ENCODE measurements at regions not wholly inside any gene's neighbourhood (a gene's known extent, or its start where the extent isn't known, plus 50 kb on each side); places are given as distances from the start of the nearest gene placed in this dataset.

GRCh38 chr2:185428000-185428399, 310.6 kb upstream of the FSIP2 start:
- H3K36me3 ChIP-seq, result no peaks in the 10 kb centered on the region
- TF ChIP-seq POLR2A (IDR thresholded peaks at IDR 0.05), result no peak
- TF ChIP-seq, protein P1, sequence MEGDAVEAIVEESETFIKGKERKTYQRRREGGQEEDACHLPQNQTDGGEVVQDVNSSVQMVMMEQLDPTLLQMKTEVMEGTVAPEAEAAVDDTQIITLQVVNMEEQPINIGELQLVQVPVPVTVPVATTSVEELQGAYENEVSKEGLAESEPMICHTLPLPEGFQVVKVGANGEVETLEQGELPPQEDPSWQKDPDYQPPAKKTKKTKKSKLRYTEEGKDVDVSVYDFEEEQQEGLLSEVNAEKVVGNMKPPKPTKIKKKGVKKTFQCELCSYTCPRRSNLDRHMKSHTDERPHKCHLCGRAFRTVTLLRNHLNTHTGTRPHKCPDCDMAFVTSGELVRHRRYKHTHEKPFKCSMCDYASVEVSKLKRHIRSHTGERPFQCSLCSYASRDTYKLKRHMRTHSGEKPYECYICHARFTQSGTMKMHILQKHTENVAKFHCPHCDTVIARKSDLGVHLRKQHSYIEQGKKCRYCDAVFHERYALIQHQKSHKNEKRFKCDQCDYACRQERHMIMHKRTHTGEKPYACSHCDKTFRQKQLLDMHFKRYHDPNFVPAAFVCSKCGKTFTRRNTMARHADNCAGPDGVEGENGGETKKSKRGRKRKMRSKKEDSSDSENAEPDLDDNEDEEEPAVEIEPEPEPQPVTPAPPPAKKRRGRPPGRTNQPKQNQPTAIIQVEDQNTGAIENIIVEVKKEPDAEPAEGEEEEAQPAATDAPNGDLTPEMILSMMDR (IDR thresholded peaks at IDR 0.05), result no peak
- TF ChIP-seq EP300 (IDR thresholded peaks at IDR 0.05), result no peak
- TF ChIP-seq POLR2AphosphoS5 (IDR thresholded peaks at IDR 0.05), result no peak
- ATAC-seq (ENCODE audit: low FRiP score in 2 of 2) (no peak), DNase-seq (no peak)
- no peak overlapping the region for H3K27ac ChIP-seq
- H3K4me3 ChIP-seq, result no peak overlapping the region
- no peaks in the 10 kb centered on the region for H3K9me3 ChIP-seq
- no peaks in the 10 kb centered on the region for H3K27me3 ChIP-seq
- no peaks in the 10 kb centered on the region for H3K4me1 ChIP-seq
- WGBS, 2 donors, result 42 to 83% methylated on average over 1 of the region's 1 CpG

DNA sequence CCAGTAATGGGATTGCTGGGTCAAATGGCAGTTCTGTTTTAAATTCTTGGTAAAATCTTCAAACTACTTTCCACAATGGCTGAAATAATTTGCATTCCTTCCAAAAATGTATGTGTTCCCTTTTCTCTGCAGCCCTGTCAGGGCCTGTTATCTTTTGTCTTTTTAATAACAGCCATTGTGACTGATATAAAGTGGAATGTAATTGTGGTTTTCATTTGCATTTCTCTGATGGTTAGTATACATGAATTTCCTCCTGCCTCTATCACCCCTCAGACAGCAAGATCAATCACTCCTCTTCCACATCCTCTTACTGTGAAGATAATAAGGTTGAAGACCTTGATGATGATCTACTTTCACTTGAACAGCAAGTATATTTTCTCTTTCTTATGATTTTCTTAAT, 304.8 kb upstream of the FSIP2 start:
- Histone ChIP-seq H3K36me3 (no peaks in the 10 kb centered on the region), H3K27me3 (no peaks in the 10 kb centered on the region), H3K27ac (no peak overlapping the region), H3K4me3 (no peak overlapping the region), H3K4me1 (no peaks in the 10 kb centered on the region), H3K9me3 (no peaks in the 10 kb centered on the region)
- TF ChIP-seq, protein P1 (IDR thresholded peaks at IDR 0.05), result no peak
- TF ChIP-seq POLR2AphosphoS5 (IDR thresholded peaks at IDR 0.05) (no peak), POLR2A (IDR thresholded peaks at IDR 0.05) (no peak), EP300 (IDR thresholded peaks at IDR 0.05) (no peak)
- no peak for DNase-seq
- no peak for ATAC-seq (ENCODE audit: low FRiP score in 2 of 2)

DNA sequence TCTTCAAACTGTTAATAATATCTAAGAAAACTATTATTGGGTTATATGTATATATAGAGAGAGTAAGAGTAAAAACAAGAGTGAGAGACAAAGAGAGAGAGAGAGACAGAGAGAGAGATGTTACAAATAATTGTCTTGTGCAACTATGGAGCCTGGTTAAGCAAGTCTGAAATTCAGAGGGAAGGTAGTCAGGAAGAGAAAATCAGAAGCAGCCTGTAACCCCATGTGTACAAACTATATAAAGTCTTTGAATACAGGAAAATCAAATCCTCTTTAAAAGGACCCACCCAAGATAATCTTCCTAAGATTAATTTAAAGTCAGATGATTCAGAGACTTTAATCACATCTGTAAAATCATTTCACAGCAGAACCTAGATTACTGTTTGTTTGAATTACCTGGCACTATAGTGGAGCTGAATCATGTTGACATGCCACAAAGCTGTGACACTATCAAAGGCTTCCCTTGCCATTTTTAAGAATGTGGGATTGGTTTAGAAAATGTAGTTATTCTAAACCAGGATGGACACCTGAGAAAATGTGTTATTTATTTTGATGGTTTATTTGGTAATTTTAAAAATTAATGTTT, 301.7 kb upstream of the FSIP2 start:
- Histone ChIP-seq H3K4me3 (no peak overlapping the region), H3K36me3 (no peaks in the 10 kb centered on the region), H3K4me1 (no peaks in the 10 kb centered on the region), H3K27ac (no peak overlapping the region), H3K27me3 (no peaks in the 10 kb centered on the region), H3K9me3 (no peaks in the 10 kb centered on the region)
- TF ChIP-seq EP300 (IDR thresholded peaks at IDR 0.05) (no peak), POLR2A (IDR thresholded peaks at IDR 0.05) (no peak), POLR2AphosphoS5 (IDR thresholded peaks at IDR 0.05) (no peak)
- TF ChIP-seq, protein P1 (IDR thresholded peaks at IDR 0.05), result no peak
- ATAC-seq (ENCODE audit: low FRiP score in 2 of 2) (no peak), DNase-seq (no peak)

DNA sequence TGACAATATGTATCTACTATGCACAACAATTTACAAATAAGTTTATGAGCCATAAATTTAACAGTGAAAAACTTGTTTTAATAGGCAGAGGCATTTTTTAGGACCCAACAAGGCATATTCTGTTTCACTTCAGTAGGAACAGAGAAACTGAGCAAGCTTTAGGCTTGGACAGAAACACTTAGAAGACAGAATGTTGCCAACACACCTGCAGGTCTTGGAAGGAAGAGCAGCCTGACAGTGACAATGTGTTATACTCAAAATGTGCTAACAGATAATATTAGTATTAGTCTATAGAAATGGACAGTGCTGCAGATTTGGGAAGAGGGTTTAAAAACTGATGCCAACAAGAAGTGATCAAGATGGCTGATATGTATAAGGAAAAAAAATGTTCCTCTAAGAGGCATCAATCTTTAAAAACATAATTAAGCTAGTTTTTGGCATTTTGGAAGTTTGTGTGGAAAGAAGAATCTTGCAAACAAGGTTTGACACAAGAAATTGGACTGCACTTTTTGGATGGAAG, 297.1 kb upstream of the FSIP2 start:
- Histone ChIP-seq H3K27me3 (no peaks in the 10 kb centered on the region), H3K27ac (no peak overlapping the region), H3K4me1 (no peaks in the 10 kb centered on the region), H3K4me3 (no peak overlapping the region), H3K36me3 (no peaks in the 10 kb centered on the region), H3K9me3 (no peaks in the 10 kb centered on the region)
- TF ChIP-seq POLR2A (IDR thresholded peaks at IDR 0.05), result no peak
- no peak for TF ChIP-seq POLR2AphosphoS5 (IDR thresholded peaks at IDR 0.05)
- TF ChIP-seq EP300 (IDR thresholded peaks at IDR 0.05), result no peak
- DNase-seq, result no peak
- no peak for ATAC-seq (ENCODE audit: low FRiP score in 2 of 2)

GRCh38 chr2:185456517-185456916, 282.1 kb upstream of the FSIP2 start:
- 80 to 81% methylated on average over 2 of the region's 2 CpGs for WGBS, 2 donors

More at GRCh38 chr2:185456517-185456916, 282.1 kb upstream of the FSIP2 start:
- Histone ChIP-seq H3K4me3 (no peak overlapping the region), H3K9me3 (no peaks in the 10 kb centered on the region), H3K27ac (no peak overlapping the region), H3K4me1 (no peaks in the 10 kb centered on the region), H3K36me3 (no peaks in the 10 kb centered on the region), H3K27me3 (no peaks in the 10 kb centered on the region)
- DNase-seq (no peak), ATAC-seq (ENCODE audit: low FRiP score in 2 of 2) (peak in 1 of 2 donors; percentile 29)
- TF ChIP-seq POLR2AphosphoS5 (IDR thresholded peaks at IDR 0.05) (no peak), POLR2A (IDR thresholded peaks at IDR 0.05) (no peak), EP300 (IDR thresholded peaks at IDR 0.05) (no peak)
- TF ChIP-seq, protein P1 (IDR thresholded peaks at IDR 0.05), result no peak

All from upper lobe of left lung (tissue), 6 donors.